ENCODE measurements at regions not wholly inside any gene's neighbourhood (a gene's known extent, or its start where the extent isn't known, plus 50 kb on each side); places are given as distances from the start of the nearest gene placed in this dataset.

DNA sequence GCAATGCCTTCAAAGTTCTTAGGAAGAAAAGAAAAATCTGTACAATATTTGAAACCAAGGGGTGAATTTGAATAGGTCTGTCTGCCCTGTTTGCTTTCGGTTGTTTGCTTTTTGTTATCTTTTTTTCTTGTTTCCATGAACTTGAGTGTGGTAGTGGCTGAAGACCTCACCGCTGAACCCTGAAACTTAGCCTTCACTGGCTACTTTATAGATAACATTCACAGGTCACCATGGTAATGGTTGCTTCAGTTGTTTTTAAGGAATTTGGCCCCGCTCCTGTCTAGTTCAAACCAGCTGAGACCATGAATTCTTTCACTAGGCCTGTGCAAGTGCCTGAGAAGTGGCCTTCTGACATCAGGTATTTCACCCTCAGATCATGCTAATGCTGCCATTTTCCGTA is 137.0 kb upstream of the PMFBP1 start:
- H3K4me1 Mint-ChIP-seq = no peaks in the 10 kb centered on the region
- no peaks in the 10 kb centered on the region for H3K27me3 Mint-ChIP-seq
- DNase-seq = no peak

DNA sequence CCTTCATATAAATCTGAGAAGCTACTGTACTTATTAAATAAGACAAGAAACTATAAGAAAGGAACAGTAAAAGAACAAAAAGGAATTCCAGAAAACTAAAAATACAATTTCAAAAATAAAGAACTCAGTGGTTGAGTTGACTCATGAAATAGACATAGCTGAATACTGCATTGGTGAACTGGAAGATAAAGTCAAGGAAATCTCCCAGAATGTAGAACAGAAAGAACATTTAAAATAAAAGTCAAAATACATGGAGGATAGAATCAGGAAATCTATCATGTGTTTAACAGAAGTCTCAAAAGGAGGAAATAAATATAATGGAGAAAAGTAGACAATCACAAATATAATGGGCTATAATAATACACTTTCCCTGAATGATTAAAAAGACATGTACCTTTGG is 136.4 kb upstream of the PMFBP1 start:
- peaks cover 6% of the 10 kb centered on the region for H3K9me3 Mint-ChIP-seq
- ATAC-seq (ENCODE audit: low read depth) (no peak), DNase-seq (no peak)
- POLR2A ChIA-PET = no interaction called here
- no peak overlapping the region for H3K4me3 Mint-ChIP-seq
- H3K27me3 Mint-ChIP-seq = no peaks in the 10 kb centered on the region
- H3K27ac Mint-ChIP-seq = no peak overlapping the region
- peaks cover 3% of the 10 kb centered on the region for H3K36me3 Mint-ChIP-seq
- H3K4me1 Mint-ChIP-seq = no peaks in the 10 kb centered on the region

More for the DNA sequence above, 137.0 kb upstream of the PMFBP1 start:
- H3K4me3 Mint-ChIP-seq = no peak overlapping the region
- POLR2A ChIA-PET = no interaction called here
- H3K36me3 Mint-ChIP-seq = peaks cover 2% of the 10 kb centered on the region
- H3K9me3 Mint-ChIP-seq = peaks cover 6% of the 10 kb centered on the region
- no peak for ATAC-seq (ENCODE audit: low read depth)
- no peak overlapping the region for H3K27ac Mint-ChIP-seq

DNA sequence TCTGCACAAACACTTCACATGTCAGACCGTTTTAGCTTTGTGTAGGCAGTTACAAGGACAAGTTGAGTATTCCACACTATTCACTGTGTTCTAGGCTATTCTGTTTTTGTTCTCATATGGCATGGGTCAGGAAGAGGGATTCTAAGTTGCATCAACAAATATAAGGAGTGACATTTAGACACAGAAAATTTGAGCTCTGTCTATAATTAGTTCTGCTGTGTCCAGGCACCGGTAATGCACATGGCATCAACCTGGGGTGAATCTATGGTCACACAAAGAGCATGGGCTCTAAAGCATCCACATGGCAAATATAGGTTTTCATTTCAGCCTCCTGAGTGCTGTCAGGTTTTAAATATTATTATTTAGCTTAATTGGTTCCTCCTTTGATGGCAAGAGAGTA is 130.4 kb upstream of the PMFBP1 start:
- Mint-ChIP-seq H3K27me3 (peaks cover 2% of the 10 kb centered on the region), H3K27ac (no peak overlapping the region), H3K36me3 (peaks cover 3% of the 10 kb centered on the region), H3K9me3 (peaks cover 2% of the 10 kb centered on the region), H3K4me3 (no peak overlapping the region), H3K4me1 (no peaks in the 10 kb centered on the region)
- no peak for DNase-seq
- no peak for ATAC-seq (ENCODE audit: low read depth)
- POLR2A ChIA-PET = no interaction called here

DNA sequence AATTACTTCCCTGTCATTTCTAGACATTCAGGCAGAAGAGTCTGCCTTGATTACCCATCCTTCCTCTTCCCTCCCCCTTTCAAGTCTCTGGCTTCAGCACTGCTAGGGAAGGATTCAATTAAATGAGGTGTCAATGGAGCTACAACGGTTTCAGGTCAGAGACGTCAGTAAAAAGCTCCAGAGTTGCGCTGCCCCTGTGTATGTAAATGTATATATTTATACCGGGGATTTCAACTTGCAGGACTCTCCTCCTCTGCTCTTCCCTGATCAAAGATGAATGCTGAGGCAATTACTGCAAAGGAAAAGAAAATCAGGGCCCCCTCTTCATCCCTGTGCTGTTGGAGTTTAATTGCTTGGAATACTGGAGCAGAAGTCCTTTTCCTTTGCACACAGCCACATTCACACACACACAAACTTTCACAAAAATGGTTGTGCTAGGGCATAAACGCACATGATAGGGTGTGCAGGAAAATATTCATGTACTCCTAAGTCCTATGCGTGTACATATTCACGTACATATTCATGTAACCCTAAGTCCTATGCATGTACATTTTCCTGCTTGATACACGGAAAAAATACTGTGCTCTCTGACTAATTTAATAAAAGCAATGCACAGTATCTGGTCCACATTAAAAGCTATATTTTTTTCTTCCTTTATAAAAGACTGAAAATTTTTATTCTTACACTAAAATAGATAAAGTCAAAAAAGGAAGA is 129.7 kb upstream of the PMFBP1 start:
- Mint-ChIP-seq H3K36me3 (peaks cover 3% of the 10 kb centered on the region), H3K4me1 (no peaks in the 10 kb centered on the region), H3K27me3 (peaks cover 2% of the 10 kb centered on the region), H3K27ac (no peak overlapping the region), H3K4me3 (no peak overlapping the region), H3K9me3 (peaks cover 2% of the 10 kb centered on the region)
- POLR2A ChIA-PET = no interaction called here
- no peak for ATAC-seq (ENCODE audit: low read depth)
- no peak for DNase-seq

DNA sequence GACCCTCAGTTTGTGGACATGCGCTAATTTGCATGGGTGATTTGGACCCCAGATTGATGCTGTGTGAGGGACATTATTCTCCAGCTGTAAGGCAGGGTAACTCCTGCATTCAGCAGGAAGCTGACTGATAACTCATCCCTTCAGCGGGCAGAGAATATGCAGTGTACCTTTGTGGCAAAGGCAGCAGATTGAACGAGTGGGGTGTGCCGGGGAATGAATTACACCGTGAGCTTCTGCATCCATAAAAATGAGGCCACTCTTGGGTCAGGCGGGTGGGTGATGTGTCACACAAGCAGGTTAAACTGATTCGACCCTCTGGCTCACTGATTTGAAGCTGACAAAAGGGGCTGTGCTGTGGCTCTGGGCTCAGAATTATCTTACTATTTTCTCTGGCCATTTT is 128.9 kb upstream of the PMFBP1 start:
- DNase-seq (no peak), ATAC-seq (ENCODE audit: low read depth) (no peak)
- H3K4me1 Mint-ChIP-seq = no peaks in the 10 kb centered on the region
- peaks cover 2% of the 10 kb centered on the region for H3K27me3 Mint-ChIP-seq
- no peak overlapping the region for H3K27ac Mint-ChIP-seq
- POLR2A ChIA-PET = interaction anchor here (0.6 kb wide), 1 partner anchor 628 kb away, joined by 3 read pairs; no protein-coding TSS in a partner anchor
- H3K4me3 Mint-ChIP-seq = no peak overlapping the region
- H3K9me3 Mint-ChIP-seq = peaks cover 2% of the 10 kb centered on the region
- H3K36me3 Mint-ChIP-seq = peaks cover 3% of the 10 kb centered on the region

DNA sequence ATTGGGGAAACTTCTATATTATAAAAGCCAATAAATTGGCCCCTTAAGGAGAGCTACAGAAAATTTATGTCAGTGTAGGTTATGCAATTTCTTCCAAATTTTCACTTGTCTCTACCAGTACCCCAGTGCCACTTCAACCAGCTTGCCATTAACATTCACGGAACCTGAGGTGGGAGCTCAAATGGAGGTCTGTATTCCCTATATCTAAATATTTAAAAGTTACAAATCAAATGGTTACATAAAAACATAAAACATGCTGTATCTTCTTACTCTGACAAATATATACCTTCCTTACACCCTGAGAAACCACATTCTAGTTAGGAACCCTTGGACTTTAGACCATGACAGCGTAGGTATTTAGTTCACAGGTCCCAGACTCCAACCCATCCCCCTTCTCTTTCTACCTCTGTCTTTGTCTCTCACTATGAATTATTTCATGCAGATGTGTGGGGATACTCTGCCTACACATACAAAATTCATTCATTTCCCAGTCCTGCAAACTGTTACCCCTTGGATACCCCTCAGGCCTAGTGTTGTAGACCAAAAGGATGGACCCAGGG is 127.8 kb upstream of the PMFBP1 start:
- no peak overlapping the region for H3K27ac Mint-ChIP-seq

DNA sequence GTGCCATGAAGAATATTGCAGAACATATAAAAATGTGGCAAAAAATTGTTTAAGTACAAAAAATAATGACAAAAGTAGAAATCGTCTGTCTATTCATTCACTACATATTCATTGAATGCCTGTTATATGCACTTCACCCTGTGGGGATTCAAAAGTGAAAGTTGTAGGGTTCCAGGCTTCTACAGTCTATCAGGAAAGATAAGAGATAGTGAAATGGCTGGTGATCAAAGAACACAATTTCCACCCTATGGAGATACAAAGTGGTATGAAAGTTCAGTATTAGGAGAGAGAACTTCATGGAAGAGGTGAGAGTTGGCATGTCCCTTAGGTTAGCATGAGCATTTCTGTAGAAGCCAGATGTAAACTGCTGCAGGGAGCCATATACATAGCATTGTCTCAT is 127.0 kb upstream of the PMFBP1 start:
- no peak overlapping the region for H3K27ac Mint-ChIP-seq
- peaks cover 1% of the 10 kb centered on the region for H3K36me3 Mint-ChIP-seq
- DNase-seq = no peak
- POLR2A ChIA-PET = no interaction called here
- no peak for ATAC-seq (ENCODE audit: low read depth)
- no peaks in the 10 kb centered on the region for H3K4me1 Mint-ChIP-seq
- peaks cover 2% of the 10 kb centered on the region for H3K27me3 Mint-ChIP-seq
- H3K4me3 Mint-ChIP-seq = no peak overlapping the region
- H3K9me3 Mint-ChIP-seq = no peaks in the 10 kb centered on the region

More for the DNA sequence above, 127.8 kb upstream of the PMFBP1 start:
- H3K4me3 Mint-ChIP-seq = no peak overlapping the region
- H3K4me1 Mint-ChIP-seq = no peaks in the 10 kb centered on the region
- POLR2A ChIA-PET = no interaction called here
- no peak for ATAC-seq (ENCODE audit: low read depth)
- H3K9me3 Mint-ChIP-seq = peaks cover 2% of the 10 kb centered on the region
- H3K27me3 Mint-ChIP-seq = peaks cover 2% of the 10 kb centered on the region
- H3K36me3 Mint-ChIP-seq = peaks cover 3% of the 10 kb centered on the region
- no peak for DNase-seq

DNA sequence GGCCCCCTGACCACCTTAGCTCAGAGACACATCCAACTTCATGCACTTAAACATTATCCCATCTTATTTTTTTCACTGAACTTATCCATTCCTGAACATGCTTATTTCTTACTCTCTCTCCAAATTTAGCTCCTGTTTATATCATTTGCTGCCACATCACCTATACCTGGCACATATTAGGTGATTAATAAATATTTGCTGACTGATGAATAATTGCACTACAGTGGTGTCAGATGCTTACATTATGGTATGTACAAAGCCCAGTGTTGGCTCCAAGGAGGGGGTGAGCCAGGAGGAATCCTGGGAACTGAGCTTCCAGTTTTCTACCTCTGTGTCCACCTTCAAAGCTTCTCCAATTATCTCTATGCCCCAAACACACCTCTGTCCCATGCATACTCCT is 124.0 kb upstream of the PMFBP1 start:
- no peak overlapping the region for H3K4me3 Mint-ChIP-seq
- H3K9me3 Mint-ChIP-seq = no peaks in the 10 kb centered on the region
- no peaks in the 10 kb centered on the region for H3K36me3 Mint-ChIP-seq
- H3K27ac Mint-ChIP-seq = no peak overlapping the region
- H3K4me1 Mint-ChIP-seq = no peaks in the 10 kb centered on the region
- POLR2A ChIA-PET = no interaction called here
- H3K27me3 Mint-ChIP-seq = no peaks in the 10 kb centered on the region
- DNase-seq = no peak
- ATAC-seq (ENCODE audit: low read depth) = no peak

DNA sequence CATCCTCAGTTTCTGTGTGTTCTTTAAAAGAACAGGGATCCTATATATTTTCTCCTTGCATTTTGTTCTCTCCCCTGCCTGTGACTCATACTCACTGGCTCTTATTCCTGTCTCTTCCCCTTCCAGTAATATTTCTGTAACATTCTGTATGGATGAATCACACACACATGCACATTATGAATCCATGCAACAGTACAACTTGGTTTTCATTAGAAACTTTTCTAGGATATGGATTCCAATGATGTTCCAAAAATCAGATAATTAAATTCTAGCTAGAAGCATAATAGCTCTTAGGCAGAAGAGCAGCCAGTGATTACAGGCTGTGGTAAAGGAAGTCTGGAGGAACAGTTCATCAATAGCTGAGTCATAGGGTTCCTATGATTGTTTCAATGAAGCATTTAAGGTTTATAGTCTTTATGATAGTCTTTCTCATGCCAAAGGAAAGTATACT is 119.6 kb upstream of the PMFBP1 start:
- ATAC-seq (ENCODE audit: low read depth) (no peak), DNase-seq (no peak)
- Mint-ChIP-seq H3K36me3 (peaks cover 3% of the 10 kb centered on the region), H3K4me1 (no peaks in the 10 kb centered on the region), H3K27me3 (no peaks in the 10 kb centered on the region), H3K4me3 (no peak overlapping the region), H3K27ac (no peak overlapping the region), H3K9me3 (no peaks in the 10 kb centered on the region)
- POLR2A ChIA-PET = no interaction called here

DNA sequence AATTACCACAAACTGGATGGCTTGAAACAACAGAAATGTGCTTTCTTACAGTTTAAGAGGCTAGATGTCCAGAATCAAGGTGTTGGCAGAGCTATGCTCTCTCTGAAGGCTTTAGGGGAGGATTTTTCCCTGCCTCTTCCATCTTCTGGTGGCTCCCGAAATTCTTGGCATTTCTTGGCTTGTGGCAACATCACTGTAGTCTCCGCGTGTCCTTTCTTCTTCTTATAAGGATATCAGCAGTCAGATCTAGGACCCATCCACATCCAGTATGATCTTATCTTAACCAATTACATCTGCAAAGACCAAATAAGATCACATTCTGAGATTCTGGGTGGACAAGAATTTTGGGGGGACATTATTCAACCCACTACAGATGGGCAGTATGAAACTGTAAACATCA is 119.2 kb upstream of the PMFBP1 start:
- Mint-ChIP-seq H3K9me3 (no peaks in the 10 kb centered on the region), H3K27me3 (no peaks in the 10 kb centered on the region), H3K36me3 (peaks cover 4% of the 10 kb centered on the region), H3K4me1 (no peaks in the 10 kb centered on the region), H3K4me3 (no peak overlapping the region), H3K27ac (no peak overlapping the region)
- DNase-seq (no peak), ATAC-seq (ENCODE audit: low read depth) (no peak)
- POLR2A ChIA-PET = no interaction called here

DNA sequence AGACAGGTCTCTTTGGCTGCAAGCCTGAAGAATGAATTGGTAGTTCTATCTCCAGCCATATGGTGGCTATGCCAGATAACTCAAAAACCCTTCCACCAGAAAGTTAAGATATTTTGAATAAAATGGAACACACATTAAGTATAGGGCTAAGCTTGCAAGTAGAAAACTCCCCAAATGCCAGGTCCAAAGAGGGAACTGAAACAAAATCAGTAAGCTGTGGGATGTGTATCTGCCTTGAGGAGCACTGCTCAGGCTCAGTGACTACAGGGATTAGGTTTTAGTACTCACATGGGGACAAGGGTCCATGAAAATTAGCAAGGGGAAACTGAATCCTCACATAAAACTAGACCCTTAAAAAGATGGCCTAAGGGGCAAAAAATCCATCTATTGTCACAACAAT is 115.7 kb upstream of the PMFBP1 start:
- Mint-ChIP-seq H3K27me3 (no peaks in the 10 kb centered on the region), H3K36me3 (peaks cover 6% of the 10 kb centered on the region), H3K9me3 (no peaks in the 10 kb centered on the region), H3K27ac (no peak overlapping the region), H3K4me3 (no peak overlapping the region), H3K4me1 (no peaks in the 10 kb centered on the region)
- POLR2A ChIA-PET = no interaction called here
- ATAC-seq (ENCODE audit: low read depth) (no peak), DNase-seq (no peak)

DNA sequence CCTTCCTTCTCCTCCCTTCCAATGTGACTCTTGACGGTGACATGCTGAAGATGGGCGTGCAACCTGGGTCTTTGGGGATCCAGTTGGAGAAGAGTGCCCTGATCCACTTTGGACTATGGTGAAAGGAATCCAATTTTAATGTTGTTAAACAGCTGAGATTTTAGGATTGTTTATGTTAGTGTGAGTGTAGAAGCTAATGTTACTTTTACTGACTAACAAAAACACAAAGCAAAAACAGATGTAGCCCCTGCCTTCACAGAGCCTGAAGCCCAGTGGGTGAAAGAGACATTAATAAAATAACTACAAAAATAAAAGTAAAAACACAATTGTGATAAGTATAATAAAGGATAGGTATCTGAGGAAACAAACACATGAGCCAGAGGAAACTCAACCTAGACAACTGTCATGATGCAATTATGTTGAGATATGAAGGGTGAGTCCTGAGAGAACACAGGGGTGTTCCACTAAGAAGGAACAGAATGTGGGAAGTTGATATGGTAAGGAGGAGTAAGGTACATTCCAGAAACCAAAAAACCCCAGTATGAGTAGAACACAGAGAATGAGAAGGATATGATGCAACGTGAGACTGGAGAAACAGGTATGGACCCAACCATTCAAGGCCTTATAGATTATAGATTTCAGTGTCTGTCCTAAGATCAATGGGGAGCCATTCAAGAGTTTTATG is 115.1 kb upstream of the PMFBP1 start:
- Mint-ChIP-seq H3K9me3 (no peaks in the 10 kb centered on the region), H3K27ac (no peak overlapping the region), H3K4me3 (no peak overlapping the region), H3K4me1 (no peaks in the 10 kb centered on the region), H3K27me3 (no peaks in the 10 kb centered on the region), H3K36me3 (peaks cover 6% of the 10 kb centered on the region)
- DNase-seq (no peak), ATAC-seq (ENCODE audit: low read depth) (no peak)
- POLR2A ChIA-PET = no interaction called here

DNA sequence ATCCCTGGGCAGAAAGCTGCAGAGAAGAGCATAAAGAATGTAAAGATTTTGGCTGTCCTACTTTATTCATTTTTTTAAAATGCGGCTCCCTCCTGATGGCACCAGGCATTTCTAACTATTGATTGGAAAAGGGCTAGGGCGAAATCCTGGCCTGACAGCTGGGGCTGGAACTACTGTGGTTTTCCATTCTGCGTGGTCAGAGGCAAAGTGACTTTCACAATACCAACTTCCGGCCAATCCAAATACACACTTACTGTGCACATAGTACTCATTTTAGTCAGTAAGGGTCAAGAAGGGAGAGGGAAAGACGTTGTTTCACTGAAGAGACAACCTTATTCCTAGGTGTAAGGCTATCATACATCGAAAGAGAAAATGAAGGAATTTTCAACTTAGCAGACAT is 113.8 kb upstream of the PMFBP1 start:
- Mint-ChIP-seq H3K36me3 (peaks cover 6% of the 10 kb centered on the region), H3K9me3 (no peaks in the 10 kb centered on the region), H3K4me3 (no peak overlapping the region), H3K27ac (no peak overlapping the region), H3K4me1 (no peaks in the 10 kb centered on the region), H3K27me3 (no peaks in the 10 kb centered on the region)
- POLR2A ChIA-PET = no interaction called here
- ATAC-seq (ENCODE audit: low read depth) = no peak
- DNase-seq = no peak

DNA sequence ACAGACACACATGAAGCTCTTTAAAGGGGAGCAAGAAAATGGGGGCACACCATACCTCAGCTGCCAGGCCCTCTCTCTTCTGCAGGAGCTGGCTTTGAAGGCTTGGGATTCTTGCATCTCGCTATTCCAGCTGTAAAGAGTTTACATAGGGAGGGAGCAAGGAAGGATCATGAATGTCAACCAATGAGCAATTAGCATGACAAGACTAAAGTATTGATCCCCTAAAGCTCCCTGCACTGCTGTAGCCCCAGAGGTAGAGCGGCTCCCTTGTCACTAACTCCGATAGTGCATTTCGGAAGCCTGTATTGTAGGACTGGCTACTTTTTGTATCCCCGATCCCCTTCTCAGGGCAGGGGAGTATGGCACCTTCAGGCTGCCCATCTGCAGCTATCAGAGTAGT is 113.4 kb upstream of the PMFBP1 start:
- Mint-ChIP-seq H3K9me3 (no peaks in the 10 kb centered on the region), H3K4me1 (no peaks in the 10 kb centered on the region), H3K36me3 (peaks cover 6% of the 10 kb centered on the region), H3K27me3 (no peaks in the 10 kb centered on the region), H3K27ac (no peak overlapping the region), H3K4me3 (no peak overlapping the region)
- POLR2A ChIA-PET = no interaction called here
- DNase-seq (no peak), ATAC-seq (ENCODE audit: low read depth) (no peak)

All from activated naive CD8-positive, alpha-beta T cell treated with anti-CD3 and anti-CD28 coated beads, Interleukin-2, amount 10 ng/mL, durations not matched to agents 7 days and 5 days (primary cell).